Activated T-cell treated with anti-CD3 and anti-CD28 coated beads, Interleukin-2, amount 50 U/mL, for 24 hours (primary cell): ENCODE measurements at regions not wholly inside any gene's neighbourhood (a gene's known extent, or its start where the extent isn't known, plus 50 kb on each side); places are given as distances from the start of the nearest gene placed in this dataset.

ENCODE experiments used
- DNase-seq: peaks from one replicate; pipeline ENCODE4 v3.0.0-alpha.2; 2020
- H3K27ac Mint-ChIP-seq: 2 replicates; pipeline ENCODE4 v1.8.0; 2020; ENCODE audit warnings: mild to moderate bottlenecking, mixed read lengths
- H3K27me3 Mint-ChIP-seq: 2 replicates; pipeline ENCODE4 v1.8.0; 2020; ENCODE audit warnings: mixed read lengths
- H3K36me3 Mint-ChIP-seq: 2 replicates; pipeline ENCODE4 v1.8.0; 2020; ENCODE audit warnings: low read depth, mixed read lengths
- H3K4me1 Mint-ChIP-seq: 2 replicates; pipeline ENCODE4 v1.8.0; 2020; ENCODE audit warnings: low read depth, mixed read lengths
- H3K4me3 Mint-ChIP-seq: 2 replicates; pipeline ENCODE4 v1.8.0; 2020; ENCODE audit warnings: mild to moderate bottlenecking, moderate library complexity, mixed read lengths
- H3K9me3 Mint-ChIP-seq: 2 replicates; pipeline ENCODE4 v1.8.0; 2020; ENCODE audit warnings: mixed read lengths

GRCh38 chr5:67366691-67367395 is 170.2 kb upstream of the CD180 start:
- Mint-ChIP-seq H3K4me1 (peaks cover 6% of the 10 kb centered on the region), H3K27me3 (peaks cover 9% of the 10 kb centered on the region), H3K4me3 (no peak overlapping the region), H3K9me3 (no peaks in the 10 kb centered on the region), H3K36me3 (no peaks in the 10 kb centered on the region), H3K27ac (no peak overlapping the region)
- DNase-seq = no peak

DNA sequence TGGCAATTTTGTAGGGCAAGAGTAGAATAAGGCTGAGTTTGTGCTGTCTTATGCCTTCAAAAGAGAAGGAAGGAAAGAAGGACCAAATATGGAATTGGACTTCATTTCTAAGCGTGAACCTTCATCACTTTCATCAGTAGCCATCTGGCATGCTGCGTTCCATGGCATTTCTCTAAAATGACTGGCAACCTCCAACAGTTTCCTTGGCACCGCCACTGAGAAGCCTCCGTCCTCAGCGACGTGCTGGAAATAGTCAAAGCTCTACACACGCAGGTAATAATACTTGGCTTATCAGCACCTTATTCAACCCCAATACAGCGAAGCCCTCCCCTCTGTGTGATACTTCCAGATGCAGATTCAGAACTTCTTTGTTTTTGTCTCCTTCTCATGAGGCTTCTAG is 169.7 kb upstream of the CD180 start:
- DNase-seq = no peak
- H3K36me3 Mint-ChIP-seq = no peaks in the 10 kb centered on the region
- H3K4me1 Mint-ChIP-seq = peaks cover 6% of the 10 kb centered on the region
- H3K4me3 Mint-ChIP-seq = no peak overlapping the region
- H3K9me3 Mint-ChIP-seq = no peaks in the 10 kb centered on the region
- no peak overlapping the region for H3K27ac Mint-ChIP-seq
- peaks cover 9% of the 10 kb centered on the region for H3K27me3 Mint-ChIP-seq

DNA sequence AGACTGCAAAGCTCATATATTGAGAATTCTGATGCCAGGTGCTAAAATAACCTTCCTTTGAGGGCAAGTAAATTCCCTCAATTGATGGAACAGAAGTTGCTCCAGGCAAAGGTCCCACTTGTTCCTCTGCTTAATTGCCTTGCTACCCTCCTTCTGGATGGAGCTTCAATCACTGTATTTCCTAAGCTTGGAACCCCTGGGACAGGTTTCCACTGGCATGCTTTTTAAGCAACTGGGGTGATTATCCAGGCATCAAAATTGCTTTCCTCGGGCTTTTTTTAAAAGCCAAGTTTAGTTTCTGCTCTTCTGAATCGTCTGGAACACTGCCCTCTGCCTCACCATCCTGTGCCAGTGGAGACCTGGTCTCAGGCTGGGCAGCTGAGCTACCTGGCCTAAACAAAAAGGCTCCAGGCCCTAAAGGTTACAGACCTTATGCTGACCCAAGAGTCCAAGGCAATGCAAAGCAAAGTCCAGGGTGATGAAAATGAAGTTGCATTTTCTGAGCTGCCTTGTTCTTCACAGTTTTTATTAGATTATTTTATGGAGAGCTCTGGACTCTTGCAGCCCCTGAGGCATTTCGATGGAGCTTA is 167.9 kb upstream of the CD180 start:
- no peak for DNase-seq
- Mint-ChIP-seq H3K36me3 (no peaks in the 10 kb centered on the region), H3K4me3 (no peak overlapping the region), H3K9me3 (no peaks in the 10 kb centered on the region), H3K4me1 (peaks cover 16% of the 10 kb centered on the region), H3K27ac (no peak overlapping the region), H3K27me3 (peaks cover 9% of the 10 kb centered on the region)

GRCh38 chr5:67363963-67364362 is 167.4 kb upstream of the CD180 start:
- no peak overlapping the region for H3K4me3 Mint-ChIP-seq
- no peaks in the 10 kb centered on the region for H3K9me3 Mint-ChIP-seq
- no peak for DNase-seq

DNA sequence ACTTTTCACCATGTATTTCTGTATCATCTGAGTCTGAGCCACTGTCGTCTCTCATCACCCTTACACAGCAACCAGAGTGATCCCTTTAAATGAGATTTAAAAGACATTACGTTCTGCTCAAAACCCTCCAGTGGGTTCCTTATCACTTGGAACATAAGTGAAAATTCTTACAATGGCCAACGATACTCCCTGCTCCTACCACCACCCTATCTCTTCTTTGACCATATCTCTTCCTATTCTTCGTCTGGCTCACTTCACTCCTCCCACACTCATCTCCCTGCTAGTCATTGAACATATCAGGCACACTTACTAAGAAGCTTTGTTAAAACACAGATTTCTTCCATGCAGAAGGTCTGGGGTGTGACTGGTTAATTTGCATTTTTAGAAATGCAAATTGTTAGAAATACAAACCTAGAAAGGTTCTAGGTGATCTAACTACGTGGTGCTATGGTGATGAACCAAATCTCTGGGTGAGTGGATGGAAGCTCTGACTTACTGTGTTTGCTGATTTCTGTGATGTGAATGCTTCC is 166.6 kb upstream of the CD180 start:
- peaks cover 4% of the 10 kb centered on the region for H3K27me3 Mint-ChIP-seq
- H3K9me3 Mint-ChIP-seq = no peaks in the 10 kb centered on the region
- H3K27ac Mint-ChIP-seq = no peak overlapping the region
- no peak overlapping the region for H3K4me3 Mint-ChIP-seq
- H3K4me1 Mint-ChIP-seq = peaks cover 16% of the 10 kb centered on the region
- no peaks in the 10 kb centered on the region for H3K36me3 Mint-ChIP-seq
- no peak for DNase-seq

More at GRCh38 chr5:67363963-67364362, 167.4 kb upstream of the CD180 start:
- H3K4me1 Mint-ChIP-seq = peaks cover 16% of the 10 kb centered on the region
- no peak overlapping the region for H3K27ac Mint-ChIP-seq
- H3K36me3 Mint-ChIP-seq = no peaks in the 10 kb centered on the region
- peaks cover 9% of the 10 kb centered on the region for H3K27me3 Mint-ChIP-seq

GRCh38 chr5:67361932-67362729 is 165.5 kb upstream of the CD180 start:
- Mint-ChIP-seq H3K27me3 (no peaks in the 10 kb centered on the region), H3K9me3 (no peaks in the 10 kb centered on the region), H3K36me3 (no peaks in the 10 kb centered on the region), H3K4me1 (peaks cover 16% of the 10 kb centered on the region), H3K4me3 (no peak overlapping the region), H3K27ac (no peak overlapping the region)
- no peak for DNase-seq

DNA sequence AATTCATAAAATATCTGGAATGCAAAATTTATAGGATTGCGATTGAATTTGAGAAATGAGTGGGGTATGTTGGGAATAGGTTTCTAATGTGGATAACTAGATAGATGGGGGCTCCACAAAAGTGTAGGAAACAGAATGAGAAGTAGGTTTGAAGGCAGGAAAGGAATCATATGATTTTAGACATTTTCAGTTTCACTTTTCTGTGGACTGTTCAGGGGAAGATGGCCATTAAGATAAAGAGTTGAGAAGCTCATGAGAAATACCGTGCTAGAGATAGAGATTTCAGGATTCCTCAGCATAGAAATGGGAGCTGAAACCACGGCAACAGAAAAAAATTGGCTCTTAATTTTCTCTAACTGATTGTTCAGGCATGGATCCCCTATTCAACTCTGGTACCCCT is 163.4 kb upstream of the CD180 start:
- Mint-ChIP-seq H3K36me3 (no peaks in the 10 kb centered on the region), H3K9me3 (no peaks in the 10 kb centered on the region)

GRCh38 chr5:67358186-67358585 is 161.6 kb upstream of the CD180 start:
- DNase-seq = no peak
- H3K4me1 Mint-ChIP-seq = peaks cover 10% of the 10 kb centered on the region
- H3K27ac Mint-ChIP-seq = no peak overlapping the region
- H3K9me3 Mint-ChIP-seq = no peaks in the 10 kb centered on the region
- H3K36me3 Mint-ChIP-seq = no peaks in the 10 kb centered on the region
- no peak overlapping the region for H3K4me3 Mint-ChIP-seq
- no peaks in the 10 kb centered on the region for H3K27me3 Mint-ChIP-seq

More for the DNA sequence above, 163.4 kb upstream of the CD180 start:
- no peaks in the 10 kb centered on the region for H3K27me3 Mint-ChIP-seq
- peaks cover 16% of the 10 kb centered on the region for H3K4me1 Mint-ChIP-seq
- no peak overlapping the region for H3K4me3 Mint-ChIP-seq
- H3K27ac Mint-ChIP-seq = no peak overlapping the region
- no peak for DNase-seq

- DNase-seq = no peak
- Mint-ChIP-seq H3K27me3 (no peaks in the 10 kb centered on the region), H3K4me1 (peaks cover 21% of the 10 kb centered on the region), H3K4me3 (no peak overlapping the region), H3K9me3 (no peaks in the 10 kb centered on the region), H3K36me3 (no peaks in the 10 kb centered on the region), H3K27ac (no peak overlapping the region)
Observed at GRCh38 chr5:67355120-67355713, 158.6 kb upstream of the CD180 start.

- no peak overlapping the region for H3K4me3 Mint-ChIP-seq
- no peaks in the 10 kb centered on the region for H3K27me3 Mint-ChIP-seq
- H3K9me3 Mint-ChIP-seq = no peaks in the 10 kb centered on the region
- no peak overlapping the region for H3K27ac Mint-ChIP-seq
- no peak for DNase-seq
- H3K4me1 Mint-ChIP-seq = peaks cover 22% of the 10 kb centered on the region
- H3K36me3 Mint-ChIP-seq = no peaks in the 10 kb centered on the region
Observed at GRCh38 chr5:67353500-67354450, 157.2 kb upstream of the CD180 start.

DNA sequence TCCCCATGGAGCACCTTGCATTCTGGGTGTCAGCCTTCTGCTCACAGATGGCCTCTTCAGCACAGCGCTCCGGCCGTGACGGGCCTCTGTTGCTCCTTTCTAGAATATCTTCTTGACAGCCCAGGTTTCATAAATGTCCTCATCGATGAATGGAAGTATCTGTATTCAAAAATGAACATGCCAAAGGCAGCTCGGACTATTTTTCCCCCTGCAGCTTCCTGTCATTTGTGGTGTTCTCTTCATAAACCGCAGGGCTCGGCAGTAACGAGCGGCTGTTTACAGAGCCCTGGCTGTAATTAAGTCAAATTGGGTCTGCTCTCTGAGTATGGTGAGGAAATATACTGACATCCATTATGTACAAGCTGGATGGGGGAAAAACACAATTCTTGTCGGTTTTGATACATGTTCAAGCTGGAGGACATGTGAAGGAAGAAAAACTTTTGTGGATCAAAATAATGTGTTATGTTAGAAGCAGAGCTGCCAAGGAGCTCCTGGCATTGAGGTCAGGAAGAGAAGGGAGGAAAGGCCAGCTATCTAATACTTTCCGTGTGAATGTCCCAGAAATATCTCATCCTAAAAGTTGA is 154.1 kb upstream of the CD180 start:
- H3K27ac Mint-ChIP-seq = no peak overlapping the region
- no peaks in the 10 kb centered on the region for H3K9me3 Mint-ChIP-seq
- H3K4me1 Mint-ChIP-seq = peaks cover 22% of the 10 kb centered on the region
- DNase-seq = no peak
- peak overlapping the region; percentile 55 for H3K4me3 Mint-ChIP-seq
- H3K27me3 Mint-ChIP-seq = no peaks in the 10 kb centered on the region
- no peaks in the 10 kb centered on the region for H3K36me3 Mint-ChIP-seq

- Mint-ChIP-seq H3K4me3 (peak overlapping the region; percentile 55), H3K36me3 (no peaks in the 10 kb centered on the region), H3K27ac (peak overlapping the region; percentile 48), H3K4me1 (peaks cover 22% of the 10 kb centered on the region), H3K9me3 (no peaks in the 10 kb centered on the region), H3K27me3 (no peaks in the 10 kb centered on the region)
- no peak for DNase-seq
Observed at GRCh38 chr5:67350185-67350584, 153.6 kb upstream of the CD180 start.

- peaks cover 9% of the 10 kb centered on the region for H3K9me3 Mint-ChIP-seq
- H3K4me1 Mint-ChIP-seq = peaks cover 22% of the 10 kb centered on the region
- H3K36me3 Mint-ChIP-seq = no peaks in the 10 kb centered on the region
- no peak overlapping the region for H3K27ac Mint-ChIP-seq
- no peak overlapping the region for H3K4me3 Mint-ChIP-seq
- DNase-seq = no peak
- H3K27me3 Mint-ChIP-seq = no peaks in the 10 kb centered on the region
Observed at GRCh38 chr5:67347821-67348220, 151.2 kb upstream of the CD180 start.
